Mesendoderm (in vitro differentiated cells): ENCODE measurements at regions not wholly inside any gene's neighbourhood (a gene's known extent, or its start where the extent isn't known, plus 50 kb on each side); places are given as distances from the start of the nearest gene placed in this dataset.

Source experiments
- DNase-seq: peaks from one replicate; pipeline ENCODE4 v3.0.0; 2013
- H2AK5ac ChIP-seq: 2 replicates; pipeline ENCODE4 v1.6.1; 2013; ENCODE audit warnings: low read length, inconsistent platforms
- H2BK120ac ChIP-seq: 2 replicates; pipeline ENCODE4 v1.6.1; 2013; ENCODE audit warnings: low read depth, mild to moderate bottlenecking, low read length, moderate library complexity, mixed read lengths
- H2BK15ac ChIP-seq: replicated peaks from 2 replicates; pipeline ENCODE4 v1.6.1; 2013; ENCODE audit warnings: low read depth, mild to moderate bottlenecking, moderate library complexity
- H2BK5ac ChIP-seq: 2 replicates; pipeline ENCODE4 v1.6.1; 2013; ENCODE audit warnings: low read length, inconsistent platforms
- H3K18ac ChIP-seq: 2 replicates; pipeline ENCODE4 v1.6.1; 2013; ENCODE audit warnings: mild to moderate bottlenecking, low read length, mixed read lengths
- H3K23ac ChIP-seq: one replicate; pipeline ENCODE4 v1.6.1; 2013; ENCODE audit warnings: low read length
- H3K27ac ChIP-seq: 2 replicates; pipeline ENCODE4 v1.5.1; 2013; ENCODE audit warnings: low read depth, mild to moderate bottlenecking, inconsistent platforms, low read length, moderate library complexity
- H3K27me3 ChIP-seq: 2 replicates; pipeline ENCODE4 v1.6.1; 2013; ENCODE audit warnings: low read length, control low read depth, mild to moderate bottlenecking, inconsistent platforms; ENCODE audit not compliant: insufficient read depth, poor library complexity
- H3K36me3 ChIP-seq: 2 replicates; pipeline ENCODE4 v1.6.1; 2013; ENCODE audit warnings: low read length, inconsistent platforms; ENCODE audit not compliant: control insufficient read depth, insufficient read depth
- H3K4ac ChIP-seq: one replicate; pipeline ENCODE4 v1.6.1; 2013; ENCODE audit warnings: low read depth, mild to moderate bottlenecking, low read length, moderate library complexity
- H3K4me1 ChIP-seq: 2 replicates; pipeline ENCODE4 v1.6.1; 2013; ENCODE audit warnings: low read depth, low read length, inconsistent platforms; ENCODE audit not compliant: control insufficient read depth
- H3K4me2 ChIP-seq: 2 replicates; pipeline ENCODE4 v1.6.1; 2013; ENCODE audit warnings: low read length
- H3K4me3 ChIP-seq: 2 replicates; pipeline ENCODE4 v1.5.1; 2013; ENCODE audit warnings: mild to moderate bottlenecking, low read length
- H3K56ac ChIP-seq: one replicate; pipeline ENCODE4 v1.6.1; 2013; ENCODE audit warnings: low read length
- H3K79me1 ChIP-seq: 2 replicates; pipeline ENCODE4 v1.6.1; 2013; ENCODE audit warnings: low read length, inconsistent platforms
- H3K79me2 ChIP-seq: 2 replicates; pipeline ENCODE4 v1.6.1; 2013; ENCODE audit warnings: mild to moderate bottlenecking, low read length; ENCODE audit not compliant: control insufficient read depth, insufficient read depth
- H3K9ac ChIP-seq: 2 replicates; pipeline ENCODE4 v1.6.1; 2013; ENCODE audit warnings: low read length, inconsistent platforms
- H4K5ac ChIP-seq: one replicate; pipeline ENCODE4 v1.6.1; 2013; ENCODE audit warnings: low read length
- H4K8ac ChIP-seq: one replicate; pipeline ENCODE4 v1.6.1; 2013; ENCODE audit warnings: low read depth, mild to moderate bottlenecking, control low read depth, low read length, moderate library complexity
- WGBS: extraction: QIAGEN DNeasy Blood & Tissue Kit; methylation state at CpG from one replicate; pipeline ENCODE4 v1.1.7; 2013; ENCODE audit warnings: low lambda C conversion rate, missing lambda C conversion rate; ENCODE audit not compliant: insufficient coverage; ENCODE audit errors: extremely low coverage; 5-methylcytosine and 5-hydroxymethylcytosine counted together

GRCh38 chr2:51201295-51201694 lies 169.4 kb upstream of the NRXN1 start:
- Histone ChIP-seq H2AK5ac (no peak overlapping the region), H2BK120ac (no peak overlapping the region)

GRCh38 chr2:51194656-51195055 lies 162.7 kb upstream of the NRXN1 start:
- Histone ChIP-seq H3K4me3 (no peak overlapping the region), H3K36me3 (no peaks in the 10 kb centered on the region), H3K18ac (no peak overlapping the region), H3K9ac (no peak overlapping the region), H2BK120ac (no peak overlapping the region), H2AK5ac (no peak overlapping the region), H3K27me3 (no peaks in the 10 kb centered on the region), H3K4ac (no peak overlapping the region), H3K27ac (no peak overlapping the region), H4K8ac (no peak overlapping the region), H3K4me1 (no peaks in the 10 kb centered on the region), H4K5ac (no peak overlapping the region), H2BK5ac (no peak overlapping the region), H3K4me2 (no peak overlapping the region), H3K79me1 (no peaks in the 10 kb centered on the region), H3K56ac (no peak overlapping the region), H3K23ac (no peak overlapping the region), H3K79me2 (no peaks in the 10 kb centered on the region), H2BK15ac (no peak overlapping the region)
- no CpG with 5 or more reads among the region's 10 CpGs for WGBS
- DNase-seq = no peak

More at GRCh38 chr2:51201295-51201694, 169.4 kb upstream of the NRXN1 start:
- Histone ChIP-seq H3K79me2 (no peaks in the 10 kb centered on the region), H3K56ac (no peak overlapping the region), H3K4me1 (no peaks in the 10 kb centered on the region), H2BK5ac (no peak overlapping the region), H3K4me3 (no peak overlapping the region), H3K9ac (no peak overlapping the region), H3K36me3 (no peaks in the 10 kb centered on the region), H3K18ac (no peak overlapping the region), H3K4me2 (no peak overlapping the region), H3K27ac (no peak overlapping the region), H2BK15ac (no peak overlapping the region), H3K4ac (no peak overlapping the region), H4K8ac (no peak overlapping the region), H3K79me1 (no peaks in the 10 kb centered on the region), H3K27me3 (no peaks in the 10 kb centered on the region), H3K23ac (no peak overlapping the region), H4K5ac (no peak overlapping the region)
- no peak for DNase-seq

- H2AK5ac ChIP-seq = no peak overlapping the region
- H3K18ac ChIP-seq = no peak overlapping the region
- no peak overlapping the region for H3K23ac ChIP-seq
- H3K4ac ChIP-seq = no peak overlapping the region
- no peak overlapping the region for H3K27ac ChIP-seq
- H3K36me3 ChIP-seq = no peaks in the 10 kb centered on the region
- H4K8ac ChIP-seq = no peak overlapping the region
- H3K4me1 ChIP-seq = no peaks in the 10 kb centered on the region
- H3K9ac ChIP-seq = no peak overlapping the region
- no peak overlapping the region for H2BK5ac ChIP-seq
- no peak for DNase-seq
- H3K4me2 ChIP-seq = no peak overlapping the region
- H3K4me3 ChIP-seq = no peak overlapping the region
- no peaks in the 10 kb centered on the region for H3K79me1 ChIP-seq
- H2BK15ac ChIP-seq = no peak overlapping the region
- no peak overlapping the region for H4K5ac ChIP-seq
- H2BK120ac ChIP-seq = no peak overlapping the region
- H3K27me3 ChIP-seq = no peaks in the 10 kb centered on the region
- H3K79me2 ChIP-seq = no peaks in the 10 kb centered on the region
- H3K56ac ChIP-seq = no peak overlapping the region
These were observed 138.3 kb upstream of the NRXN1 start for GRCh38 chr2:51170273-51170672.

GRCh38 chr2:51165534-51166260 lies 133.8 kb upstream of the NRXN1 start:
- no peak overlapping the region for H3K4me3 ChIP-seq
- H3K4me1 ChIP-seq = no peaks in the 10 kb centered on the region
- H3K79me2 ChIP-seq = no peaks in the 10 kb centered on the region
- H4K5ac ChIP-seq = no peak overlapping the region
- H3K27ac ChIP-seq = no peak overlapping the region
- H2BK15ac ChIP-seq = no peak overlapping the region
- no peak overlapping the region for H3K23ac ChIP-seq
- WGBS = no CpG with 5 or more reads among the region's 6 CpGs
- H3K9ac ChIP-seq = no peak overlapping the region
- H3K27me3 ChIP-seq = no peaks in the 10 kb centered on the region
- no peak overlapping the region for H3K18ac ChIP-seq
- no peak overlapping the region for H2BK5ac ChIP-seq
- H2AK5ac ChIP-seq = no peak overlapping the region
- H3K36me3 ChIP-seq = no peaks in the 10 kb centered on the region
- no peak overlapping the region for H4K8ac ChIP-seq
- no peak overlapping the region for H3K4me2 ChIP-seq
- H2BK120ac ChIP-seq = no peak overlapping the region
- H3K79me1 ChIP-seq = no peaks in the 10 kb centered on the region
- DNase-seq = peak; percentile 19
- H3K56ac ChIP-seq = peak overlapping the region; percentile 71
- H3K4ac ChIP-seq = no peak overlapping the region

- Histone ChIP-seq H3K56ac (no peak overlapping the region), H3K9ac (no peak overlapping the region), H3K27me3 (no peaks in the 10 kb centered on the region), H2BK5ac (no peak overlapping the region), H3K36me3 (no peaks in the 10 kb centered on the region), H3K27ac (no peak overlapping the region), H3K4me1 (no peaks in the 10 kb centered on the region), H3K79me2 (no peaks in the 10 kb centered on the region), H2BK120ac (no peak overlapping the region), H3K4me3 (no peak overlapping the region), H3K23ac (no peak overlapping the region), H3K4ac (no peak overlapping the region), H4K5ac (no peak overlapping the region), H4K8ac (no peak overlapping the region), H2AK5ac (no peak overlapping the region), H2BK15ac (no peak overlapping the region), H3K79me1 (no peaks in the 10 kb centered on the region), H3K18ac (no peak overlapping the region), H3K4me2 (no peak overlapping the region)
- WGBS = no CpG with 5 or more reads among the region's 1 CpG
- DNase-seq = no peak
These were observed 126.3 kb upstream of the NRXN1 start for GRCh38 chr2:51158251-51158650.

GRCh38 chr2:51153236-51153635 lies 121.3 kb upstream of the NRXN1 start:
- no peak overlapping the region for H4K8ac ChIP-seq

More at GRCh38 chr2:51153236-51153635, 121.3 kb upstream of the NRXN1 start:
- Histone ChIP-seq H3K4me2 (no peak overlapping the region), H3K9ac (no peak overlapping the region), H4K5ac (no peak overlapping the region), H3K79me1 (no peaks in the 10 kb centered on the region), H3K27me3 (no peaks in the 10 kb centered on the region), H2AK5ac (no peak overlapping the region), H3K4ac (no peak overlapping the region), H2BK120ac (no peak overlapping the region), H3K4me1 (no peaks in the 10 kb centered on the region), H3K23ac (no peak overlapping the region), H3K36me3 (no peaks in the 10 kb centered on the region), H3K18ac (no peak overlapping the region), H3K79me2 (no peaks in the 10 kb centered on the region), H3K4me3 (no peak overlapping the region), H3K56ac (no peak overlapping the region), H3K27ac (no peak overlapping the region), H2BK5ac (no peak overlapping the region), H2BK15ac (no peak overlapping the region)
- no peak for DNase-seq
